Immature natural killer cell (primary cell): ENCODE measurements at regions not wholly inside any gene's neighbourhood (a gene's known extent, or its start where the extent isn't known, plus 50 kb on each side); places are given as distances from the start of the nearest gene placed in this dataset.
"Not testable (repeated sequence)": the region's sequence is repeated elsewhere in the genome, so short reads cannot be mapped to it uniquely, and the experiment has no call there.

Experiments used
- DNase-seq, 3 donors: peaks; one replicate each; pipeline ENCODE4 v3.0.0; 2022; ENCODE audit warnings: mixed read lengths in 1 of 3
- H3K27ac Mint-ChIP-seq, 6 donors: one replicate each; pipeline ENCODE4 v1.8.0; 2020; ENCODE audit warnings: mixed read lengths in 6 of 6, mild to moderate bottlenecking in 5 of 6, inconsistent platforms in 4 of 6, moderate library complexity in 3 of 6
- H3K27me3 Mint-ChIP-seq, 3 donors: one replicate each; pipeline ENCODE4 v1.8.0; 2020 to 2021; ENCODE audit warnings: low read depth in 3 of 3, mild to moderate bottlenecking in 3 of 3, mixed read lengths in 3 of 3, moderate library complexity in 3 of 3, inconsistent platforms in 1 of 3
- H3K36me3 Mint-ChIP-seq, 3 donors: one replicate each; pipeline ENCODE4 v1.8.0; 2020; ENCODE audit warnings: mixed read lengths in 3 of 3, inconsistent platforms in 2 of 3, mild to moderate bottlenecking in 2 of 3
- H3K4me1 Mint-ChIP-seq, 2 donors: one replicate each; pipeline ENCODE4 v1.8.0; 2020; ENCODE audit warnings: inconsistent platforms in 2 of 2, mild to moderate bottlenecking in 2 of 2, mixed read lengths in 2 of 2, moderate library complexity in 1 of 2
- H3K4me3 Mint-ChIP-seq, 5 donors: one replicate each; pipeline ENCODE4 v1.8.0; 2020; ENCODE audit warnings: mild to moderate bottlenecking in 5 of 5, mixed read lengths in 5 of 5, inconsistent platforms in 3 of 5, moderate library complexity in 3 of 5
- H3K9me3 Mint-ChIP-seq, 6 donors: one replicate each; pipeline ENCODE4 v1.8.0; 2020; ENCODE audit warnings: mild to moderate bottlenecking in 6 of 6, mixed read lengths in 6 of 6, inconsistent platforms in 4 of 6, moderate library complexity in 3 of 6

DNA sequence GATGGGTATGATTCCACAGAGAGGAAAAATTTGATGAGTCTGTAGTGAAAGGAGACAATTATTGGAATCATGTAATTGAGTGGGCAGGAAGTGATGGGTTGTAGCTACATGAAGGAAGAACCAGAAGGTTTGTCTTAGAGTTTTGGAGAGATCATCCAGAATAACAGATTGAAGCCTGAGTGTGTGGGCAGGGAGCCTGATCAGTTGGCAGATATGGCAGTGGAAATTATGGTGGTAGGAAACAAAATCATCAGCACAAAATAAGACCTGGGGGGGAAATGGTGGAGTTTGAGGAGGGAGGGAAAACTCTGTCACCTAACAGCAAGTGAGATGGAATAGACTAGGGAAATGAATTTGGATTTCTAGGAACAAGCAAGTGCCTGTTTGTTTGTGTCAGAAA is 606.6 kb upstream of the MAP3K7 start:
- H3K36me3 Mint-ChIP-seq, result no peaks in the 10 kb centered on the region
- H3K27me3 Mint-ChIP-seq, result peaks cover 0 to 3% (median 0%) of the 10 kb centered on the region in 3 donors
- H3K4me3 Mint-ChIP-seq, result no peak overlapping the region
- no peak overlapping the region for H3K27ac Mint-ChIP-seq
- no peak for DNase-seq
- peaks cover 3 to 38% (median 13%) of the 10 kb centered on the region in 6 donors for H3K9me3 Mint-ChIP-seq
- H3K4me1 Mint-ChIP-seq, result no peaks in the 10 kb centered on the region

DNA sequence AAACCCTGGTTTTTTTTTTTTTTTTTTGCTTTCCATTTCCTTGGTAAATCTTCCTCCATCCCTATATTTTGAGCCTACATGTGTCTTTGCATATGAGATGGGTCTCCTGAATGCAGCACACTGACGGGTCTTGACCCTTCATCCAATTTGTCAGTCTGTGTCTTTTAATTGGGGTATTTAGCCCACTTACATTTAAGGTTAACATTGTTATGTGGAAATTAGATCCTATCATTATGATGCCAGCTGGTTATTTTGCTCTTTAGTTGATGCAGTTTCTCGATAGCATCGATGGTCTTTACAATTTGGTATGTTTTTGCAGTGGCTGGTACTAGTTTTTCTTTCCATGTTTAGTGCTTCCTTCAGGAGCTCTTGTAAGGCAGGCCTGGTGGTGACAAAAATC is 603.2 kb upstream of the MAP3K7 start:
- H3K27me3 Mint-ChIP-seq, result not testable (repeated sequence)

DNA sequence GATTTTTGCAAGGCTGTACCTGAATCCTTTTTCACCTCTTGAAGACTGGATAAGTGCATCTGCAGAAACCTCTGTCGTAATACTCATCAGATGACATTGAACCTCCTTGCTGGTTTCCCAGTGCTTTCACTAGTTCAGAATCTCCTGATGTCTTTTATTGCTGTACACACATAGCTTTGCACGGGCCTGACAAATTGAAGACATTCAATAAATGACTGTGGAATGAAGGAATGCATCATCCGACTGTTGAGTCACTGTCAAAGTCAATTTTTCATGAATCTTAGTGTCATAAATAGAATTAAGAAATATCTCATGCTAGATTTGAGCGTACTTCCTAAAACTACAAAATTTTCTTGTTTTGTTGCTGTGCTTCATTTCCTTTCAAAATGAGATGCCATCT is 598.2 kb upstream of the MAP3K7 start:
- peaks cover 0 to 2% (median 2%) of the 10 kb centered on the region in 3 donors for H3K27me3 Mint-ChIP-seq
- H3K36me3 Mint-ChIP-seq, result peaks cover 0 to 3% (median 0%) of the 10 kb centered on the region in 3 donors
- H3K9me3 Mint-ChIP-seq, result peaks cover 5 to 29% (median 11%) of the 10 kb centered on the region in 6 donors
- no peaks in the 10 kb centered on the region for H3K4me1 Mint-ChIP-seq
- H3K4me3 Mint-ChIP-seq, result no peak overlapping the region
- DNase-seq, result no peak
- no peak overlapping the region for H3K27ac Mint-ChIP-seq

More for the DNA sequence above, 603.2 kb upstream of the MAP3K7 start:
- not testable (repeated sequence) for H3K4me3 Mint-ChIP-seq, H3K27ac Mint-ChIP-seq, H3K4me1 Mint-ChIP-seq, DNase-seq, H3K36me3 Mint-ChIP-seq
- H3K9me3 Mint-ChIP-seq, result peaks cover 4 to 43% (median 16%) of the 10 kb centered on the region in 6 donors

DNA sequence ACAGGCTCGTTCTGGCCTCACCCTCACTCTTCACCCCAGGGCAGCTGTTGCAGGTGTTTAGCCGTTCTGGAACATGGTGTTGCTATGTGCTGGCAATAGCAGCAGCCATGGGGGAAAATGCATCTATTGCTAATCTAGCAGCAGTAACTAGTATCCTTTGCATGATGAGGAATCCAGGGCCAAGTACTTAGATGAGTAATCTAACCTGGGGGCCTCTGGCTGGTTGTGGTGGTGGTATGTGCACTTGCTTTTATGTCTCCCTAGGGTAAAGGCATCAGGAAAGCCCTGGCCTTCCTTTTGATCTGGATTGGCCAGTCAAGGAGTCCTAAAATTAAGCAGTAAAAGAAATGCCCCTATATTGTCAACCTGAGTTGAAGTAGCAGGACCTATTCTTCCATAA is 594.5 kb upstream of the MAP3K7 start:
- no peak for DNase-seq
- no peak overlapping the region for H3K4me3 Mint-ChIP-seq
- H3K9me3 Mint-ChIP-seq, result peaks cover 0 to 30% (median 4%) of the 10 kb centered on the region in 6 donors
- peaks cover 0 to 3% (median 0%) of the 10 kb centered on the region in 3 donors for H3K36me3 Mint-ChIP-seq
- no peak overlapping the region for H3K27ac Mint-ChIP-seq
- H3K27me3 Mint-ChIP-seq, result peaks cover 0 to 2% (median 0%) of the 10 kb centered on the region in 3 donors
- no peaks in the 10 kb centered on the region for H3K4me1 Mint-ChIP-seq

DNA sequence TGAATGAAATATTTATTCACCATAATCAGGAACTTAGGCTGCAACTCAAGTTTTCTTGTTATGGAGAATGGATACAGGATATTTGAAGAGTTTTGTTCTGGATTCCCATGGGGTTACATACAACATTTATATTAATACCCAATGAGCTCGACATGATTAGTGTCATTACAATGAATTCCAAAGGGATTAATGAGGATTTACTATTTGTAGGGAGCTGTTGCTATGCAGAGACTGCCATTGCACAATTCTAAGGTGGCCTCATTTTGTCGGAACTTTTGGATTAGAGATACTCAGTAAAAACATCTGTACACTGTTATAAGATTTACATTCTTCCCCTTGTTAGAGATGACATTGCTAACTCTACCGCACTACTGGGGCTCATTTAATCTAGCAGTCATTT is 586.8 kb upstream of the MAP3K7 start:
- peaks cover 0 to 12% (median 2%) of the 10 kb centered on the region in 6 donors for H3K9me3 Mint-ChIP-seq
- H3K4me3 Mint-ChIP-seq, result no peak overlapping the region
- H3K27me3 Mint-ChIP-seq, result peaks cover 0 to 4% (median 0%) of the 10 kb centered on the region in 3 donors
- H3K36me3 Mint-ChIP-seq, result no peaks in the 10 kb centered on the region
- DNase-seq, result no peak
- H3K27ac Mint-ChIP-seq, result no peak overlapping the region
- H3K4me1 Mint-ChIP-seq, result no peaks in the 10 kb centered on the region

DNA sequence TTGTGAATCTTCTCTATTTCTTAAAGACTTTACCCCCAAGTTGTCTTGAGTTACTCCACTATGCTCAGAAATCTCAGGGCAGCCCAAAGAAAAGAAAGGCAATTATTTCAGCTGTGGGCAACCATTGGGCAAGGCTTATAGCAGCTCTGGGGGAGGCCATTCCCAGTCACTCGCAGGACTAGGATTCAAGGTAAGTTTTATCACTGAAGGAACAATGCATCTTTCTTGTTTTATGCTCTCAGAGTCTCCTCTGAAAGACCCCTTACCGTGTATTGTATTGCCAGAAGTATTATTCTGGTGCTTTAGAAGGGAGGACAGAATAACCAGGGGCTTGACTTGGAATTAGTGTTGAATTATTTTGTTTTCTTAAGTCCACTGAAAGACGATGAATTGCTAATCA is 586.3 kb upstream of the MAP3K7 start:
- no peaks in the 10 kb centered on the region for H3K4me1 Mint-ChIP-seq
- no peak overlapping the region for H3K27ac Mint-ChIP-seq
- H3K36me3 Mint-ChIP-seq, result no peaks in the 10 kb centered on the region
- peaks cover 0 to 4% (median 0%) of the 10 kb centered on the region in 3 donors for H3K27me3 Mint-ChIP-seq
- peaks cover 0 to 16% (median 2%) of the 10 kb centered on the region in 6 donors for H3K9me3 Mint-ChIP-seq
- no peak for DNase-seq
- no peak overlapping the region for H3K4me3 Mint-ChIP-seq

DNA sequence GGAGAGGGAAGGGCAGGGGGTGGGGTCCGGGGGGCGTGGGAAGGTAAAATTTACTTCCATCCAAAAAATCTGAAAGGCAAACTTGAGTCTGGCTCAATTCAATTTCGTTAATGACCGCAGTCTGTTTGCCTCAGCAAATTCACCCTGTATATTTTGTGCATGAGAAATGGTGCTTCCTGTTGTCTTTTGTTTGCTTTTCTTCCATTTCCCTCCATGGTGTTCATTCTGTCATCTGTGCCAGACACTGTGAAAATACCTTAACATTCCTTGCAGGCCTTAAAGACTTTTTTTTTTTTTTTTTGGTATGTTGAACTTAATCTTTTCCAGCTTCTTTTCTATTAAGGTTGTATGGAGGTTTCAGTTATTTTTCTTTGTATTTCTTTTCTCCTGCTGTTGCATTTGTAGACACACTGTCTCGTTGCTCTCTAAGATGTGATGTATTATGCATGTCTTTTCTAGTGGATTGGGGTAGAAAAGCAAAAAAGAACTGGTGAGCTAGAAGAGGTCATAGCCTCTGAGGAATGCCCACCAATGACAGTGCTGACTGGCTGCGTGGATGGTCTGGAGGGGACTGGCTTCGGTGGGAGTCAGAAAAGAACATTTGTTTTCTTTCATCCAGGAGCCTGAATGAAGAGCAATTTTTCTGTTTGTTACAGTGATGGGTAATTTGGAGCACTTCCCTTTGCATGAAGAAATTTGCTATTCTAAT is 585.0 kb upstream of the MAP3K7 start:
- no peaks in the 10 kb centered on the region for H3K4me1 Mint-ChIP-seq
- H3K27me3 Mint-ChIP-seq, result peaks cover 0 to 4% (median 0%) of the 10 kb centered on the region in 3 donors
- no peaks in the 10 kb centered on the region for H3K36me3 Mint-ChIP-seq
- H3K4me3 Mint-ChIP-seq, result no peak overlapping the region
- peaks cover 0 to 16% (median 2%) of the 10 kb centered on the region in 6 donors for H3K9me3 Mint-ChIP-seq
- H3K27ac Mint-ChIP-seq, result no peak overlapping the region
- no peak for DNase-seq

DNA sequence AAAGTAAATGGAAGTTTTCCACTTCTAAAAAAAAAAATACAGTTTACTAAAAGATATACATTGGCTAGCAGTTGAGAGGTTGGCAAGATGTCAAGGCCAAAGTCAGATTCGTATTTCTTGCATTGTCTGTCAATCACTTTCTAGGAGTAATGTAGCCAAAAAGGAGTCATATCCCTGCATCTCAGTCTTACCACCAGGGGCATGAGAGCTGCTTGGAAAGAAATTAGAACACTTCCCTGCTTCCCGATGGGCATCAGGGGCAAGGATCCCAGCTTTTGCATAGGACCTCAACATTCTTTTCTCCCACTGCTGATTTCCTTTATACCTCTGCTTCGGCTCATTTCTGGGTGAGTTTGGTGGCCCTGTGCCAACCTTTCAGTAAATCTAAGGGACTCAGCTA is 581.0 kb upstream of the MAP3K7 start:
- no peaks in the 10 kb centered on the region for H3K4me1 Mint-ChIP-seq
- H3K27ac Mint-ChIP-seq, result no peak overlapping the region
- peaks cover 0 to 4% (median 2%) of the 10 kb centered on the region in 6 donors for H3K9me3 Mint-ChIP-seq
- peaks cover 0 to 4% (median 0%) of the 10 kb centered on the region in 3 donors for H3K27me3 Mint-ChIP-seq
- H3K36me3 Mint-ChIP-seq, result no peaks in the 10 kb centered on the region
- H3K4me3 Mint-ChIP-seq, result no peak overlapping the region
- no peak for DNase-seq

DNA sequence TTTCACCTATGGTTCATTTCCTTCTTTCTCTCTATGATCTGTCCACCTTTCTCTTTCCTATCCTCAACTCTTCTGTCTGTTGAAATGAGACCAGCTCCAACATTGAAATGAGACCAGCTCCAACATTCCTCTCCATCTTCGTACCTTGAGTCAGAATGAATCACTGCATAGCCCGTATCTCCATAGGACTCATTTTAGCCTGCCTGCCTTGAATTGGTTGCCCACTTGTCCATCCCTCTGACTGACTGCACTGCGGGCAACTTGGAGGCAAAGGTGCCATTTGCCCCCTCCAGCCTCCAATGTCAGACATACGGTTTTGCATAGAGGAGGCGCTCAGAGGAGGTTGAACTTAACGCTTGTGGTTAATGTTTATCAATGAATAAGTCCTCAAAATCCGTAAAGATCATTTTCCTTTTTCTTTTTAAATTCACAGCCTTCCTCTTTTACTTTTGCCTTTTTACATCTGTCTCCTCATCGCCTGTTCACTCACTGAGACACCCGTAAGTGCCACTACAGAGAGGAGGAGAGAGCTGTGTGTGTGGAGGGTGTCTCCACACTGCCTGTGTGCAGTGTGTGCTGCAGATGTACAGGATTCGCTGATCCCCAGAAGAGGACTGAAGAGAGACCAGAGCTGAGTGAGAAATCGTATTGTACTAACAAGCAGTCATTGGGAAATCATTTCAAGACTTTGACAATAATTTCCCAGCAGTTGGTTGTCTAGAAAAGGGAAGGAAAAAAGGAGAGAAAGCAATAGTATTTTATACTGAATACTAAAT is 579.6 kb upstream of the MAP3K7 start:
- H3K36me3 Mint-ChIP-seq, result no peaks in the 10 kb centered on the region
- no peak for DNase-seq
- H3K4me1 Mint-ChIP-seq, result no peaks in the 10 kb centered on the region
- peaks cover 0 to 4% (median under 1%) of the 10 kb centered on the region in 6 donors for H3K9me3 Mint-ChIP-seq
- H3K27me3 Mint-ChIP-seq, result peaks cover 0 to 1% (median 0%) of the 10 kb centered on the region in 3 donors
- H3K27ac Mint-ChIP-seq, result no peak overlapping the region
- no peak overlapping the region for H3K4me3 Mint-ChIP-seq

DNA sequence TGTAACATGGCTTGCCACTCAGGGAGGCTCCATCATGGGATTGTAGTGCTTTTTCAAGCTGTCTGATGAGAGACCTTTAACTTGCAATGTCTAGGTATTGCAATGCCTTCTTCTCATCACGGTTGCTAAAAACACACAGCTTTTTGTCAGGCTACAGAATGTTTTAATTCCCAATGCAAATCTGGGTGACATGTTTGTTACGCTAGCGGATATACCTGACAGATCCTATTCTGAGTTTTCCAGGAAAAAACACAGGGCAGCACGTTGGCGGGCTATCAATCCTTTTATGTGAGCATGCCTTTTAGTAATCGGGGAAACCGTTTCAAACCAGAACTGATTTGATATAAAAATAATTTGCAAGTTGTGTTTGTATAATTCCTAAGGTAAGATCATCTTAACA is 577.2 kb upstream of the MAP3K7 start:
- H3K9me3 Mint-ChIP-seq, result peaks cover 0 to 4% (median 0%) of the 10 kb centered on the region in 6 donors
- H3K4me3 Mint-ChIP-seq, result no peak overlapping the region
- H3K36me3 Mint-ChIP-seq, result no peaks in the 10 kb centered on the region
- H3K27me3 Mint-ChIP-seq, result peaks cover 0 to 1% (median 0%) of the 10 kb centered on the region in 3 donors
- H3K27ac Mint-ChIP-seq, result no peak overlapping the region
- no peaks in the 10 kb centered on the region for H3K4me1 Mint-ChIP-seq
- no peak for DNase-seq

DNA sequence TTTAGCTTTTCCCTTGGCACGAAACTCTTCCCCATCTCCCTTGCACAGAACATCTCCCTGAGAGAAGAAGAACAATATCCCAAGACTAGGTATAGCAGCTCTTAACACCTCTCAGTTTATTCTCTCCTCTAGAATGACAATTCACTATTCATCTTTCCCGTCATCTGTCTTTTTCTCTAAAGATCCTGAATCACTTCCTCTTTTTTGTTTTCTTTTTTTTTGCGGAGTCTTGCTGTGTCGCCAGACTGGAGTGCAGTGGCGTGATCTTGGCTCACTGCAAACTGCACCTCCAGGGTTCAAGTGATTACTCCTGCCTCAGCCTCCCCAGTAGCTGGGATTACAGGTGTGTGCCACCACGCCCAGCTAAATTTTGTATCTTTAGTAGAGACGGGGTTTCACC is 574.4 kb upstream of the MAP3K7 start:
- H3K4me1 Mint-ChIP-seq, result no peaks in the 10 kb centered on the region
- H3K4me3 Mint-ChIP-seq, result no peak overlapping the region
- no peak overlapping the region for H3K27ac Mint-ChIP-seq
- peaks cover 0 to 1% (median 0%) of the 10 kb centered on the region in 3 donors for H3K27me3 Mint-ChIP-seq
- no peaks in the 10 kb centered on the region for H3K36me3 Mint-ChIP-seq
- no peak for DNase-seq
- H3K9me3 Mint-ChIP-seq, result peaks cover 0 to 4% (median 0%) of the 10 kb centered on the region in 6 donors

DNA sequence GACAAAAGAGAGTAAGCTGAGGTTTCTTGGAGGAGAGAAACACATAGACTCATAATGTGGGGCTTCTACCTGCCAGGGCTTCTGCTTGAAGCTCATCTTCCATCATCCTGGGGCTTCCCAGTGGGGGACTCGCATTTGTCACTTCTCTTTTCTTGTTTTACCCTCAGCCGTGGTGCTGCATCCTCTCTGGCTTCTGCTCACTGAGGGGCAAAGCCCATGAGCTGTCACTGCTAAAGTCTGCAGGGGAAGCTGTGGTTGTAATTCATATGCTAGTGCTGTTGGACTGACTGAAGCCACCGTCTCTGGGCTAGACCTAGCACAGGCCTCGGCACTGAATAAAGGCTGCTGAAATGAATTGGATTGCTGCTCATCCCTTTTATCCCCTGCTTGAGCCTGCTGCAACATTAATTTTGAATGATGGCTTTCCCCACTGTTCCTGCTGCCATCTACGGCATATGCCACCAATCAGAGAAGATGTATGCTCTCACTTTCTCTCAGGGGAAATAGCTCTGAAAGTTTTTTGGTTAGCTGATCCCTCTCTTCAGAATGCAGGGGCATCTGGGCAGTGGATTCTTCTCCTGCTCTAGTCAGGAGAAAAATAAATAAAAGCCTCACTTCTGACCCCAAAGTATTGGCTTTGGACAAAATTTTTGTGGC is 568.4 kb upstream of the MAP3K7 start:
- DNase-seq, result no peak
- Mint-ChIP-seq H3K4me1 (no peaks in the 10 kb centered on the region), H3K27ac (no peak overlapping the region), H3K9me3 (peaks cover 0 to 7% (median 0%) of the 10 kb centered on the region in 6 donors), H3K27me3 (peaks cover 0 to 2% (median 0%) of the 10 kb centered on the region in 3 donors), H3K4me3 (no peak overlapping the region), H3K36me3 (no peaks in the 10 kb centered on the region)

DNA sequence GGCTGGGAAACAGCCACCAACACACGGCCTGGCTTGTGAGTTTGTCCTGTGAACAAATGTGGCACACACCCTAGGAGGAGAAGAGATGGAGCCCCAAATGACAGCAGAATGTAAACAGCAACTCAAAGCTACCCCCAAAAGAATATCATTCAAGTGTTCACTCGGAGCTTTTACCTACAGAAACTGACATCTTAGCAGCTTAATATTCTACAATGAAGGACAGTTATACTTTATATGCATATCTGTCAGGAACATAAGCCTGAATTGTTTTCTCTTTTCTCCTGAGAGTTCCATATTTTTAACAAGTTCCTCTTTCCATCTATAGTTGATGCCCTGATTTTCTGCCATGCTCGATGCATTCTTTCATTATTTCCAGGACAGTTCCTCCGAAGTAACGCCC is 566.0 kb upstream of the MAP3K7 start:
- H3K27ac Mint-ChIP-seq, result no peak overlapping the region
- peaks cover 0 to 9% (median 2%) of the 10 kb centered on the region in 6 donors for H3K9me3 Mint-ChIP-seq
- DNase-seq, result no peak
- no peak overlapping the region for H3K4me3 Mint-ChIP-seq
- no peaks in the 10 kb centered on the region for H3K36me3 Mint-ChIP-seq
- H3K4me1 Mint-ChIP-seq, result no peaks in the 10 kb centered on the region
- H3K27me3 Mint-ChIP-seq, result peaks cover 0 to 2% (median 0%) of the 10 kb centered on the region in 3 donors
